ENCODE measurements at regions not wholly inside any gene's neighbourhood (a gene's known extent, or its start where the extent isn't known, plus 50 kb on each side); places are given as distances from the start of the nearest gene placed in this dataset.

DNA sequence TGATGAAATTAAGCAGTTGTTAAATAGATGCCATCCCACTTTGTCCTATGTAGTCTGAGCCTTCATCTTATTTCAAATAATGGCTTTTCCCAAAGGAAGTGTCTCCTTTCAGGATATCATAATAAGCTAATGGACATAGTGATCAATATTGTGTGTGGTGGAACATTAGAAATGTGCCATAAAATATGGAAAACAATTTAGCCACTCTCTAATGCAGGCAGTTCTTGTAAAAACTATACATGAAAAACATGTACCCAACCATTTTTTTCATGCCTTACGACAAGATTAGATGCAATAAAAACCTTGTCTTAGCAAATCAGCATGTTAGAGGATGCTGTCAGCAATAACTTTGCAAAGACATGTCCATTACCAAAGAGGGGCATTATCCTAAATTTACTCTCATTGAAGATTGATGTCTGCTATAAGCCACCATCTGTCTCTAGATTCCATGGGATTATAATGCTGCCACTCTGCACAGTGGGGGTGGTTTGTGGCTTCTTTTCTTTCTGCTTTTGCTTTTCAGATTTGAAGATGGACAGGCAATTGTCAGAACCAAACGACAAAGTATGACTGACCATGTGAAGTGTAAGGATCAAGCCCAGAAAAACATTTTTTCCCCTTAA lies 724.0 kb upstream of the ZNF608 start:
- ATAC-seq: no peak
- in situ Hi-C loops (cut with MboI; ENCODE audit: low sequenced_read_pairs in 4 of 4): no loop called here
- intact Hi-C loops (cut with DNase I; ENCODE audit: low total_unique reads): no loop called here

DNA sequence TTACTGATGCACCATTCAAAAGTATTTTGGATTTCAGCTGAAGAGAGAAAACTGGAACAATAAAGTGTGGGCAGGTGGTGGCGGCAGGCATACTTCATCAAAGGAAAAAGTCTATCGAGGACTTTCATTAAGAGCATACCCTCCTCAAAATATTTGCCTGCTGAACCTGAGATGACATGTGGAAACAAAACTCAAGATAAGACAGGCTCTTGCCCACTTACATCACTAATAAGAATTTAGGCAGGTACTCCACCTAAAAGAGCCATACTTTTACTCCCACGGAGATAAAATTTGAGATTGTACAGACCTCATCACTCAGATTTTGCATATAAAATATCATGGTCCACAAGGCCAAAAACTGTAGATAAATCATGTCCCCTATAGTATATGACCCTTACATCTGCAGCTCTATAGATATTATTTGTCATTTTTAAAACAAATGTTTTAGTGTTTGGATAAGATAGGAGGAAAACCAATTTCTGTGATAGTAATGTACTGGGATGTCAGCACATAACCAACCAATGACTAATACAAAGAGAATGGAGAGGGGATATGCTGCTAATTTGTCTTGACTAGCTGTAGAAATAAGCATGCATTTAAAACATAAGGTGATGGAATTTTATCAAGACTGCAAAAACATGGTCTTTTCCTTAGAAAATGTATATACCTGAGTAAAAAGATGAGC lies 730.6 kb upstream of the ZNF608 start:
- Histone ChIP-seq H3K4me3 (no peak overlapping the region), H3K4me1 (no peaks in the 10 kb centered on the region), H3K36me3 (no peaks in the 10 kb centered on the region), H3K27ac (no peak overlapping the region), H3K9me3 (no peaks in the 10 kb centered on the region), H3K27me3 (no peaks in the 10 kb centered on the region)
- TF ChIP-seq, protein P1, sequence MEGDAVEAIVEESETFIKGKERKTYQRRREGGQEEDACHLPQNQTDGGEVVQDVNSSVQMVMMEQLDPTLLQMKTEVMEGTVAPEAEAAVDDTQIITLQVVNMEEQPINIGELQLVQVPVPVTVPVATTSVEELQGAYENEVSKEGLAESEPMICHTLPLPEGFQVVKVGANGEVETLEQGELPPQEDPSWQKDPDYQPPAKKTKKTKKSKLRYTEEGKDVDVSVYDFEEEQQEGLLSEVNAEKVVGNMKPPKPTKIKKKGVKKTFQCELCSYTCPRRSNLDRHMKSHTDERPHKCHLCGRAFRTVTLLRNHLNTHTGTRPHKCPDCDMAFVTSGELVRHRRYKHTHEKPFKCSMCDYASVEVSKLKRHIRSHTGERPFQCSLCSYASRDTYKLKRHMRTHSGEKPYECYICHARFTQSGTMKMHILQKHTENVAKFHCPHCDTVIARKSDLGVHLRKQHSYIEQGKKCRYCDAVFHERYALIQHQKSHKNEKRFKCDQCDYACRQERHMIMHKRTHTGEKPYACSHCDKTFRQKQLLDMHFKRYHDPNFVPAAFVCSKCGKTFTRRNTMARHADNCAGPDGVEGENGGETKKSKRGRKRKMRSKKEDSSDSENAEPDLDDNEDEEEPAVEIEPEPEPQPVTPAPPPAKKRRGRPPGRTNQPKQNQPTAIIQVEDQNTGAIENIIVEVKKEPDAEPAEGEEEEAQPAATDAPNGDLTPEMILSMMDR (IDR thresholded peaks at IDR 0.05 in 4 of 5, conservative IDR thresholded peaks at IDR 0.05 in 1 of 5): no peak
- no peak for TF ChIP-seq POLR2A (IDR thresholded peaks at IDR 0.05)
- in situ Hi-C loops (cut with MboI; ENCODE audit: low sequenced_read_pairs in 4 of 4) (loop anchor here in 1 of 4 donors (25.0 kb wide), 1 partner anchor 740 kb away; the partner anchor contains the start of gene ZNF608), intact Hi-C loops (cut with DNase I; ENCODE audit: low total_unique reads) (no loop called here)
- DNase-seq (no peak), ATAC-seq (no peak)

More for the DNA sequence above, 724.0 kb upstream of the ZNF608 start:
- H3K4me3 ChIP-seq: no peak overlapping the region
- H3K36me3 ChIP-seq: no peaks in the 10 kb centered on the region
- H3K27me3 ChIP-seq: no peaks in the 10 kb centered on the region
- TF ChIP-seq, protein P1 (IDR thresholded peaks at IDR 0.05 in 4 of 5, conservative IDR thresholded peaks at IDR 0.05 in 1 of 5): no peak
- TF ChIP-seq POLR2A (IDR thresholded peaks at IDR 0.05): no peak
- no peak overlapping the region for H3K27ac ChIP-seq
- DNase-seq: no peak
- no peaks in the 10 kb centered on the region for H3K9me3 ChIP-seq
- H3K4me1 ChIP-seq: no peaks in the 10 kb centered on the region

DNA sequence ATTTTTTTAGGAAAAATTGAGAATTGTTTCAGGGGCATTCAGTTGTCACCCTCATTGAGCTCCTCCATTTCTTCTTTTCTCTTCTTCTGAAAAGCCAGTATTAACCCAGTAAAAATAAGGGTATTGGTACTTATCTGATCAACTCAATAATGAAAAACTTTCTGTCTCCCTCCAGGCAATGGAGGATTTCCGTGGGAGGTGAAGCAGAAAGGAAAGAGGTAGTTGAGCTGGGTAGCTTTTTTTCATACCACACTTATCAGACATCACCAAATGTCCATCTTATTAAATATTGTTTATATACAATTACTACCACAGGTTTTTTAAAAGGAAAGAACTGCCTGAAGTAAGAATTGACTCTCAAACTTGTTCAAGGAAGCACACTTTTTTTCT lies 731.1 kb upstream of the ZNF608 start:
- Histone ChIP-seq H3K4me3 (no peak overlapping the region), H3K9me3 (no peaks in the 10 kb centered on the region), H3K36me3 (no peaks in the 10 kb centered on the region), H3K27ac (no peak overlapping the region), H3K27me3 (no peaks in the 10 kb centered on the region), H3K4me1 (no peaks in the 10 kb centered on the region)
- DNase-seq: no peak
- TF ChIP-seq, protein P1 (IDR thresholded peaks at IDR 0.05 in 4 of 5, conservative IDR thresholded peaks at IDR 0.05 in 1 of 5): no peak
- TF ChIP-seq POLR2A (IDR thresholded peaks at IDR 0.05): no peak
- intact Hi-C loops (cut with DNase I; ENCODE audit: low total_unique reads): no loop called here
- no peak for ATAC-seq
- in situ Hi-C loops (cut with MboI; ENCODE audit: low sequenced_read_pairs in 4 of 4): loop anchor here in 1 of 4 donors (25.0 kb wide), 1 partner anchor 740 kb away; the partner anchor contains the start of gene ZNF608

DNA sequence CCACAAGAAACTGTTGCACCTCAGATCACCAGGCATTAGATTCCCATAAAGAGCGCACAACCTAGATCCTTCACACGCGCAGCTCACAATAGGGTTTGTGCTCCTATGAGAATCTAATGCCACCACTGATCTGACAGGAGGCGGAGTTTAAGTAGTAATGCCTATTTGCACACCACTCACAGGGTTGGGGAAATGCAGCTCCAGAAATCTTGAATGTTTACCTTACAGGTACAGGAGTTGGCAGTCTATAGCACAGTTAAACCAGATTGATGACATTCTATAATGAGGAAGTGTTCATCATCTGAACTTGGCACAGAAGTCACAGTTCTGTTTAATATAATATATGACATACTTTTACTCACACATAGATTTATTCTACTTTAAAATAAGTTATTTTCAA lies 732.2 kb upstream of the ZNF608 start:
- H3K4me1 ChIP-seq: peaks cover 0 to 2% of the 10 kb centered on the region in 2 donors
- in situ Hi-C loops (cut with MboI; ENCODE audit: low sequenced_read_pairs in 4 of 4): loop anchor here in 1 of 4 donors (25.0 kb wide), 1 partner anchor 741 kb away; the partner anchor contains the start of gene ZNF608
- ATAC-seq (no peak), DNase-seq (no peak)
- no peak overlapping the region for H3K27ac ChIP-seq
- H3K9me3 ChIP-seq: no peaks in the 10 kb centered on the region
- intact Hi-C loops (cut with DNase I; ENCODE audit: low total_unique reads): no loop called here
- no peak overlapping the region for H3K4me3 ChIP-seq
- TF ChIP-seq POLR2A (IDR thresholded peaks at IDR 0.05): no peak
- TF ChIP-seq, protein P1 (IDR thresholded peaks at IDR 0.05 in 4 of 5, conservative IDR thresholded peaks at IDR 0.05 in 1 of 5): no peak
- no peaks in the 10 kb centered on the region for H3K36me3 ChIP-seq
- H3K27me3 ChIP-seq: no peaks in the 10 kb centered on the region

All from gastrocnemius medialis (tissue), 4 donors.